Transverse colon (tissue), 4 donors: ENCODE measurements at regions not wholly inside any gene's neighbourhood (a gene's known extent, or its start where the extent isn't known, plus 50 kb on each side); places are given as distances from the start of the nearest gene placed in this dataset.
"Not testable (repeated sequence)": the region's sequence is repeated elsewhere in the genome, so short reads cannot be mapped to it uniquely, and the experiment has no call there.

ENCODE experiments used
- DNase-seq: peaks from one replicate; pipeline ENCODE4 v3.0.0-alpha.2; 2019
- H3K27ac ChIP-seq, 4 donors: fragments of 200-600 bp; sonication (generic); 2 replicates each; pipeline ENCODE4 v1.5.1; 2016 to 2018; ENCODE audit warnings: inconsistent platforms in 4 of 4
- H3K27me3 ChIP-seq: fragments of 200-600 bp; sonication (generic); 2 replicates; pipeline ENCODE4 v1.5.1; 2017; ENCODE audit warnings: inconsistent platforms
- H3K36me3 ChIP-seq, 4 donors: fragments of 200-600 bp; sonication (generic); 2 replicates each; pipeline ENCODE4 v1.5.1; 2017 to 2019; ENCODE audit warnings: inconsistent platforms in 4 of 4
- H3K4me1 ChIP-seq, 4 donors: fragments of 200-600 bp; sonication (generic); 2 replicates each; pipeline ENCODE4 v1.5.1; 2017 to 2020; ENCODE audit warnings: inconsistent platforms in 4 of 4
- H3K4me3 ChIP-seq, 4 donors: fragments of 200-600 bp; sonication (generic); 1 replicate in 1 of 4; 2 replicates in 3 of 4; pipeline versions ENCODE4 v1.5.1 to v1.6.1; 2017 to 2019; ENCODE audit warnings: inconsistent platforms in 4 of 4
- H3K9me3 ChIP-seq, 2 donors: fragments of 200-600 bp; sonication (generic); 2 replicates each; pipeline ENCODE4 v1.5.1; 2017 to 2019; ENCODE audit warnings: inconsistent platforms in 2 of 2
- EP300 ChIP-seq: sonication (generic); formaldehyde crosslinking; IDR thresholded peaks from one replicate; pipeline ENCODE4 v1.6.1; 2017; ENCODE audit warnings: antibody characterized with exemption, low read depth
- POLR2A ChIP-seq: fragments of 450-650 bp; IDR thresholded peaks from one replicate; pipeline ENCODE4 v1.6.1; 2016; ENCODE audit warnings: antibody characterized with exemption, mild to moderate bottlenecking, moderate library complexity
- POLR2AphosphoS5 ChIP-seq, 3 donors: sonication (generic); formaldehyde crosslinking; IDR thresholded peaks; one replicate each; pipeline ENCODE4 v1.6.1; 2016; ENCODE audit warnings: antibody characterized with exemption in 3 of 3
- WGBS, 2 donors: methylation state at CpG; one replicate each; pipeline ENCODE4 v1.1.5; 2018; ENCODE audit warnings: low coverage in 1 of 2; 5-methylcytosine and 5-hydroxymethylcytosine counted together
- in situ Hi-C, 4 donors: fragments of 200-750 bp; cut with MboI; loops; one replicate each; pipeline versions ENCODE4 v1.15.0 to v1.15.1; 2017; ENCODE audit warnings: low sequenced_read_pairs in 3 of 4, low pct_ligation_motif_present in 1 of 4, low pct_unique_long_range_greater_than_20kb in 1 of 4
- intact Hi-C: fragments of 100-400 bp; cut with DNase I; formaldehyde crosslinking; loops from one replicate; pipeline ENCODE4 v1.15.1; 2023; ENCODE audit warnings: low total_unique reads
- TF ChIP-seq, protein P1 (sequence below), 5 experiments: fragments of 200-600 bp in 3 of 5; fragments of 450-650 bp in 2 of 5; sonication (generic) in 3 of 5; IDR thresholded peaks; 1 replicate in 2 of 5; 2 replicates in 3 of 5; pipeline ENCODE4 v1.5.1; 2016 to 2017; ENCODE audit warnings: antibody characterized with exemption in 5 of 5, inconsistent platforms in 3 of 5, mild to moderate bottlenecking in 2 of 5, moderate library complexity in 1 of 5

DNA sequence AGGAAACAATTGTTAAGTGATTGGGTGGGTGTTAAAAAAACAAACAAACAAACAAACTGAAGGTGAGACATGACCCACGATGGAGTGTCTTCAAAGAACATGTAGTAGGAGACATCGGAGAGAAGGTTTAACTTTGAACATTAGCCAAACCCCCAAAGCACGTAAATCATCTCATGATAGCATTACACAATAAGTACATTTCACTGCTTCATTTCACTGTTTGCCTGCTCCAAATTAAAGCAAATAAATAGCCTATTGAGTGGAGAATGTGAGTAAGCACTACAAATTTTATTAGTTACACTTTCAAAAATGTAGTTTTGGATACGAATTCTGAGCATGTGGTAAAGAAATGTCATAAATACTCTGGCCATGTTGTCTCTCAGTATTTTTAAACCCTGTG, 287.0 kb downstream of the SI start:
- H3K4me1 ChIP-seq: no peaks in the 10 kb centered on the region
- WGBS, 2 donors: 61 to 74% methylated on average over 4 of the region's 4 CpGs
- no peak for TF ChIP-seq EP300
- no peak for TF ChIP-seq POLR2AphosphoS5 (IDR thresholded peaks at IDR 0.05)
- TF ChIP-seq POLR2A: no peak
- TF ChIP-seq, protein P1, sequence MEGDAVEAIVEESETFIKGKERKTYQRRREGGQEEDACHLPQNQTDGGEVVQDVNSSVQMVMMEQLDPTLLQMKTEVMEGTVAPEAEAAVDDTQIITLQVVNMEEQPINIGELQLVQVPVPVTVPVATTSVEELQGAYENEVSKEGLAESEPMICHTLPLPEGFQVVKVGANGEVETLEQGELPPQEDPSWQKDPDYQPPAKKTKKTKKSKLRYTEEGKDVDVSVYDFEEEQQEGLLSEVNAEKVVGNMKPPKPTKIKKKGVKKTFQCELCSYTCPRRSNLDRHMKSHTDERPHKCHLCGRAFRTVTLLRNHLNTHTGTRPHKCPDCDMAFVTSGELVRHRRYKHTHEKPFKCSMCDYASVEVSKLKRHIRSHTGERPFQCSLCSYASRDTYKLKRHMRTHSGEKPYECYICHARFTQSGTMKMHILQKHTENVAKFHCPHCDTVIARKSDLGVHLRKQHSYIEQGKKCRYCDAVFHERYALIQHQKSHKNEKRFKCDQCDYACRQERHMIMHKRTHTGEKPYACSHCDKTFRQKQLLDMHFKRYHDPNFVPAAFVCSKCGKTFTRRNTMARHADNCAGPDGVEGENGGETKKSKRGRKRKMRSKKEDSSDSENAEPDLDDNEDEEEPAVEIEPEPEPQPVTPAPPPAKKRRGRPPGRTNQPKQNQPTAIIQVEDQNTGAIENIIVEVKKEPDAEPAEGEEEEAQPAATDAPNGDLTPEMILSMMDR (IDR thresholded peaks at IDR 0.05): no peak
- no peaks in the 10 kb centered on the region for H3K27me3 ChIP-seq
- no peaks in the 10 kb centered on the region for H3K36me3 ChIP-seq
- H3K4me3 ChIP-seq: no peak overlapping the region
- intact Hi-C loops (no loop called here), in situ Hi-C loops (no loop called here)
- no peak for DNase-seq
- H3K27ac ChIP-seq: no peak overlapping the region
- no peaks in the 10 kb centered on the region for H3K9me3 ChIP-seq

DNA sequence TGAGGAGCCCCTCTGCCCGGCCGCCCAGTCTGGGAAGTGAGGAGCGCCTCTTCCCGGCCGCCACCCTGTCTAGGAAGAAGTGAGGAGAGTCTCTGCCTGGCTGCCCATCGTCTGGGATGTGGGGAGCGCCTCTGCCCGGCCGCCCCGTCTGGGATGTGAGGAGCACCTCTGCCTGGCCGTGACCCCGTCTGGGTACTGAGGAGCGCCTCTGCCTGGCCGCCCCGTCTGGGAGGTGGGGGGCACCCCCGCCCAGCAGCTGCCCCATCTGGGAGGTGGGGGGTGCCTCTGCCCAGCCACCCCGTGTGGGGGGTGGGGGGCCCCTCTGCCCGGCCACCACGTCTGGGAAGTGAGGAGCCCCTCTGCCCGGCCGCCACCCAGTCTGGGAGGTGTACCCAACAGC, 293.9 kb downstream of the SI start:
- DNase-seq: not testable (repeated sequence)

DNA sequence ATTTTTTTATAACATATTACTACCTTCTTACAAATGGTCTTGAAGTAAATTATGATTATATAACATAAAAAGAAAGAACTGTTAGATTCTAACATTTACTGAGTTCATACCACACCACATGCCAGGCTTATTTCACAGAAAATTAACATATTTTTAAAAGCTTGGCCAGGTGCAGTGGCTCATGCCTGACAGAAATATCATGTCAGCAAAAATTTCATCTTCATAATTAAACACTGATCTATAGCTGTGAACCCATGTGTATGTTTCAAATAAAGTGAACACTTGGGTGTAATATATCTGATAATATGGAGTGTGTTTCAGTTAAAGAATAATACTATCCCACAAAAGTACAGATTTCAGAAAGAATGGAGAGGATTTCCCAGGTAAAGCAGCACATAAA, 296.5 kb downstream of the SI start:
- Histone ChIP-seq H3K27me3 (no peaks in the 10 kb centered on the region), H3K4me3 (no peak overlapping the region), H3K9me3 (no peaks in the 10 kb centered on the region), H3K4me1 (peaks cover 0 to 2% (median 0%) of the 10 kb centered on the region in 4 donors), H3K36me3 (no peaks in the 10 kb centered on the region), H3K27ac (no peak overlapping the region)
- intact Hi-C loops (no loop called here), in situ Hi-C loops (no loop called here)
- TF ChIP-seq, protein P1 (IDR thresholded peaks at IDR 0.05): no peak
- TF ChIP-seq POLR2AphosphoS5 (IDR thresholded peaks at IDR 0.05): no peak
- no peak for TF ChIP-seq EP300
- TF ChIP-seq POLR2A: no peak
- no peak for DNase-seq

More for the DNA sequence above, 293.9 kb downstream of the SI start:
- H3K4me3 ChIP-seq, intact Hi-C loops, in situ Hi-C loops, H3K4me1 ChIP-seq, H3K27me3 ChIP-seq, H3K9me3 ChIP-seq, H3K27ac ChIP-seq, H3K36me3 ChIP-seq: not testable (repeated sequence)
- 92% methylated on average over 7 of the region's 21 CpGs; no CpG with 5 or more reads in 1 of the 2 donors for WGBS, 2 donors

DNA sequence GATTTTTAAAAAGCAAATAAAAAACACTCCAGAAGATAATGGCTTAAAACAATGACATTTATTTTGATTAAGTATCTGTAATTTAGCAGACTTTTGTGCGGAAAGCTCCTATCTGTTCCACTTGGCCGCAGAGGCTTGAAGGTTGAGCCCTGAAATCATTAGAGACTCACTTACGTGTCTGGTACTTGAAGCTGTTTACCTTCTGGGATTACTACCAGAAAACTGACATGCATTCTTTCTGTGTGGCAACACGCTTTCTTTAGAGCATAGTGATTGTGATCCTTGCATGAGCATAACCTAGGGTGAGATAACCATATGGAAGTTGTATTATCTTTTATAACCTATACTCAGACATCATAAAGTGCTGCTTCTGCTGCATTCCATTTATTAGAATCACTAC, 298.5 kb downstream of the SI start:
- 61 to 69% methylated on average over 4 of the region's 4 CpGs for WGBS, 2 donors
- no peak for DNase-seq
- H3K4me3 ChIP-seq: no peak overlapping the region
- no peaks in the 10 kb centered on the region for H3K27me3 ChIP-seq
- TF ChIP-seq, protein P1 (IDR thresholded peaks at IDR 0.05): no peak
- TF ChIP-seq EP300: no peak
- no peak for TF ChIP-seq POLR2AphosphoS5 (IDR thresholded peaks at IDR 0.05)
- TF ChIP-seq POLR2A: no peak
- H3K36me3 ChIP-seq: no peaks in the 10 kb centered on the region
- H3K9me3 ChIP-seq: no peaks in the 10 kb centered on the region
- peaks cover 0 to 2% (median 0%) of the 10 kb centered on the region in 4 donors for H3K4me1 ChIP-seq
- intact Hi-C loops: no loop called here
- H3K27ac ChIP-seq: no peak overlapping the region
- in situ Hi-C loops: no loop called here

DNA sequence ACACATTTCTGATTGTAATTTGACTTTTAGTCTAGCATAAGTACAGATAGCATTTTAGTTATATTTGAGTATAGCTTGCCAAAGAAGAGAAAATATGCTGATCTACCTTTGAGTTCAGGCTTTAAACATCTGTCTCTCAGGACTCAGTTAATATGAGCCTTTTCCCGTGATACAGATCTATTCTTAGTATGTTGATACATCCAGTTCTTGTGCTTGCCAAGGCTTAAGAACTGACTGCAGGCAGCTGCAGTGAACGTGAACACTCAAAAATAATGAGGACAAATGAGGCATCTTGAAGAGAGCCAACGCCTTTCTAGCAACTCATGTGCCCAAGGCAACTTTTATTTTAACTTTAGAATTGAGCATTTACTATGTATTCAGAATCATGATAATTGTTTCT, 325.5 kb downstream of the SI start:
- TF ChIP-seq, protein P1 (IDR thresholded peaks at IDR 0.05): no peak
- TF ChIP-seq POLR2AphosphoS5 (IDR thresholded peaks at IDR 0.05) (no peak), EP300 (no peak), POLR2A (no peak)
- H3K9me3 ChIP-seq: no peaks in the 10 kb centered on the region
- H3K27me3 ChIP-seq: no peaks in the 10 kb centered on the region
- no peak for DNase-seq
- intact Hi-C loops (no loop called here), in situ Hi-C loops (no loop called here)
- no peaks in the 10 kb centered on the region for H3K36me3 ChIP-seq
- no peak overlapping the region for H3K4me3 ChIP-seq
- H3K27ac ChIP-seq: no peak overlapping the region
- 40 to 65% methylated on average over 2 to 3 of the region's 3 CpGs for WGBS, 2 donors
- no peaks in the 10 kb centered on the region for H3K4me1 ChIP-seq
